Keratinocyte (primary cell): ENCODE measurements at regions not wholly inside any gene's neighbourhood (a gene's known extent, or its start where the extent isn't known, plus 50 kb on each side); places are given as distances from the start of the nearest gene placed in this dataset.

Experiments used
- DNase-seq: peaks from one replicate; pipeline ENCODE4 v3.0.0-alpha.2; 2011; ENCODE audit warnings: low read depth, missing footprints, low spot score
- FAIRE-seq: peaks from 2 replicates; lab custom pipeline; 2011; peaks lifted over from hg19 to GRCh38; lab: Jason Lieb, UNC
- H2AFZ ChIP-seq: 2 replicates; pipeline ENCODE4 v1.6.0; 2012; ENCODE audit warnings: low read length, control low read depth, inconsistent platforms; ENCODE audit not compliant: control insufficient read depth
- H3K27ac ChIP-seq: 2 replicates; pipeline ENCODE4 v1.5.1; 2011; ENCODE audit warnings: low read length; ENCODE audit not compliant: control insufficient read depth, insufficient read depth
- H3K27me3 ChIP-seq: 3 replicates; pipeline ENCODE4 v1.6.0; 2011; ENCODE audit warnings: low read length; ENCODE audit not compliant: control insufficient read depth, insufficient read depth; ENCODE audit errors: extremely low read depth
- H3K36me3 ChIP-seq, 2 experiments: 2 replicates in 1 of 2; 3 replicates in 1 of 2; pipeline ENCODE4 v1.5.1; 2011; ENCODE audit warnings: low read length in 2 of 2, mild to moderate bottlenecking in 1 of 2; ENCODE audit not compliant: control insufficient read depth in 2 of 2, insufficient read depth in 2 of 2; ENCODE audit errors: extremely low read depth in 1 of 2
- H3K4me1 ChIP-seq: 3 replicates; pipeline ENCODE4 v1.5.1; 2011; ENCODE audit warnings: low read length; ENCODE audit not compliant: control insufficient read depth, insufficient read depth; ENCODE audit errors: extremely low read depth
- H3K4me2 ChIP-seq: 3 replicates; pipeline ENCODE4 v1.6.0; 2011; ENCODE audit warnings: low read depth, low read length; ENCODE audit not compliant: control insufficient read depth, insufficient read depth; ENCODE audit errors: extremely low read depth
- H3K4me3 ChIP-seq, 3 experiments: fragments of 200-600 bp in 1 of 3; sonication (generic) in 1 of 3; 2 replicates in 2 of 3; 3 replicates in 1 of 3; pipeline ENCODE4 v1.5.1; 2011 to 2016; ENCODE audit warnings: low read length in 3 of 3, mild to moderate bottlenecking in 3 of 3, control low read depth in 2 of 3, inconsistent platforms in 1 of 3, low read depth in 1 of 3, mixed read lengths in 1 of 3, mixed run types in 1 of 3, moderate library complexity in 1 of 3; ENCODE audit not compliant: control insufficient read depth in 2 of 3, insufficient read depth in 2 of 3; ENCODE audit errors: extremely low read depth in 1 of 3
- H3K79me2 ChIP-seq: 2 replicates; pipeline ENCODE4 v1.6.0; 2012; ENCODE audit warnings: low read length; ENCODE audit not compliant: control insufficient read depth, insufficient read depth
- H3K9ac ChIP-seq: 3 replicates; pipeline ENCODE4 v1.6.0; 2011; ENCODE audit warnings: low read length; ENCODE audit not compliant: control insufficient read depth, insufficient read depth; ENCODE audit errors: extremely low read depth
- H3K9me1 ChIP-seq: 3 replicates; pipeline ENCODE4 v1.6.0; 2011; ENCODE audit warnings: low read length; ENCODE audit not compliant: control insufficient read depth, insufficient read depth; ENCODE audit errors: extremely low read depth
- H3K9me3 ChIP-seq: 2 replicates; pipeline ENCODE4 v1.5.1; 2012; ENCODE audit warnings: low read depth, low read length; ENCODE audit not compliant: control insufficient read depth
- H4K20me1 ChIP-seq: 3 replicates; pipeline ENCODE4 v1.6.0; 2011; ENCODE audit warnings: low read length; ENCODE audit not compliant: control insufficient read depth, insufficient read depth; ENCODE audit errors: extremely low read depth
- CTCF ChIP-seq, 3 experiments: IDR thresholded peaks in 1 of 3; conservative IDR thresholded peaks in 1 of 3; optimal IDR thresholded peaks in 1 of 3; 2 replicates in 2 of 3; 3 replicates in 1 of 3; pipeline versions ENCODE3 to v1.5.1; 2011; ENCODE audit warnings: low read length in 3 of 3, mild to moderate bottlenecking in 3 of 3, moderate library complexity in 2 of 3, control low read depth in 1 of 3, inconsistent platforms in 1 of 3; ENCODE audit not compliant: insufficient read depth in 2 of 3; ENCODE audit errors: extremely low read depth in 1 of 3
- EZH2 ChIP-seq: IDR thresholded peaks from one replicate; pipeline ENCODE4 v1.6.1; 2012; ENCODE audit warnings: inconsistent platforms, mild to moderate bottlenecking, low read length, moderate library complexity
- dilution Hi-C: fragments of 300-500 bp; cut with MboI; formaldehyde crosslinking; loops from one replicate; pipeline ENCODE4 v1.7.0; 2020; ENCODE audit warnings: low sequenced_read_pairs; ENCODE audit not compliant: extremely low pct_ligation_motif_present

- Histone ChIP-seq H3K4me1 (no peaks in the 10 kb centered on the region), H3K27me3 (no peaks in the 10 kb centered on the region), H3K9me1 (no peaks in the 10 kb centered on the region), H3K27ac (no peak overlapping the region), H2AFZ (no peak overlapping the region), H3K36me3 (no peaks in the 10 kb centered on the region), H3K9me3 (peaks cover 6% of the 10 kb centered on the region), H3K79me2 (no peaks in the 10 kb centered on the region), H4K20me1 (no peaks in the 10 kb centered on the region), H3K9ac (no peak overlapping the region), H3K4me2 (no peak overlapping the region), H3K4me3 (no peak overlapping the region)
- DNase-seq (no peak), FAIRE-seq (no peak)
- TF ChIP-seq CTCF (optimal IDR thresholded peaks at IDR 0.05 in 1 of 3, IDR thresholded peaks at IDR 0.05 in 1 of 3, conservative IDR thresholded peaks at IDR 0.05 in 1 of 3; ENCODE audit: extremely low read depth in 1 of 3, insufficient read depth in 2 of 3, low read length in 3 of 3) (no peak), EZH2 (no peak)
- dilution Hi-C loops = no loop called here
Measured at GRCh38 chr7:51477819-51478218, 161.2 kb upstream of the COBL start.

GRCh38 chr7:51477323-51477722 lies 160.7 kb upstream of the COBL start:
- Histone ChIP-seq H3K9me3 (peaks cover 6% of the 10 kb centered on the region), H3K9me1 (no peaks in the 10 kb centered on the region), H3K27me3 (peaks cover 2% of the 10 kb centered on the region), H3K4me1 (no peaks in the 10 kb centered on the region), H3K36me3 (no peaks in the 10 kb centered on the region), H2AFZ (no peak overlapping the region), H3K4me2 (no peak overlapping the region), H3K27ac (no peak overlapping the region), H3K79me2 (no peaks in the 10 kb centered on the region), H4K20me1 (no peaks in the 10 kb centered on the region), H3K9ac (no peak overlapping the region), H3K4me3 (no peak overlapping the region)
- TF ChIP-seq EZH2 (no peak), CTCF (optimal IDR thresholded peaks at IDR 0.05 in 1 of 3, IDR thresholded peaks at IDR 0.05 in 1 of 3, conservative IDR thresholded peaks at IDR 0.05 in 1 of 3; ENCODE audit: extremely low read depth in 1 of 3, insufficient read depth in 2 of 3, low read length in 3 of 3) (no peak)
- no peak for DNase-seq
- dilution Hi-C loops = no loop called here
- no peak for FAIRE-seq
